Brain microvascular endothelial cell (primary cell): ENCODE measurements at regions not wholly inside any gene's neighbourhood (a gene's known extent, or its start where the extent isn't known, plus 50 kb on each side); places are given as distances from the start of the nearest gene placed in this dataset.

Experiments used
- DNase-seq: peaks from one replicate; pipeline ENCODE4 v3.0.0-alpha.2; 2020
- H3K27ac ChIP-seq: fragments of 250-450 bp; sonication (Bioruptor Pico); 2 replicates; pipeline ENCODE4 v1.5.1; 2020; ENCODE audit warnings: mild to moderate bottlenecking, moderate library complexity
- H3K27me3 ChIP-seq: fragments of 250-450 bp; sonication (Bioruptor Pico); replicated peaks from 2 replicates; pipeline ENCODE4 v1.5.1; 2020; ENCODE audit warnings: mild to moderate bottlenecking
- H3K36me3 ChIP-seq: fragments of 250-450 bp; sonication (Bioruptor Pico); replicated peaks from 2 replicates; pipeline ENCODE4 v1.5.1; 2020; ENCODE audit warnings: mild to moderate bottlenecking
- H3K4me3 ChIP-seq: 2 replicates; pipeline ENCODE4 v1.5.1; 2011; ENCODE audit warnings: low read depth, mild to moderate bottlenecking, control low read depth, low read length, moderate library complexity
- in situ Hi-C: cut with HindIII; loops from 2 replicates; pipeline ENCODE4 v1.10.0; 2017; ENCODE audit warnings: low sequenced_read_pairs, low pct_ligation_motif_present
- TF ChIP-seq, protein P1 (sequence below): IDR thresholded peaks from 2 replicates; pipeline ENCODE4 v1.5.1; 2011; ENCODE audit warnings: low read depth, mild to moderate bottlenecking, moderate library complexity, low read length, control low read depth, inconsistent platforms; ENCODE audit errors: missing control alignments

DNA sequence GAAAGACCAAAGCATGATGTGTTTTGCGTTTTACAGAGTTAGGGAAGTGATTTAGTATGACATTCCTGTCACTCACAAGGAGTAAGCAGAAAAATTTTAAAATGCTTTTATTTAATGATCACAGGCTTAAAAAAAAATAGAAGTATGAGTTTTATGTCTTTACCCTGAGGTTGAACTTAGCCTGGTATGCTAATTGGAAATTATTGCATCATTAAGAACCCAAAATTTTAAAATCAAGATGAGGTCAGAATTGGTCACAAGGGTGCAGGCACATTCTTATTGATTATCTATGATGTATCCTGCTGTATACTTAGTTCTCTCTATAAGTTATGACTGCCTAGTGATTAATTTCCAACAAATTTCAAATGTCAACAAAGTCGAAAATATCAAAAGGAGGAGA, 585.6 kb upstream of the ALCAM start:
- no peak for DNase-seq
- Histone ChIP-seq H3K27me3 (no peaks in the 10 kb centered on the region), H3K4me3 (no peak overlapping the region), H3K27ac (no peak overlapping the region), H3K36me3 (no peaks in the 10 kb centered on the region)
- TF ChIP-seq, protein P1, sequence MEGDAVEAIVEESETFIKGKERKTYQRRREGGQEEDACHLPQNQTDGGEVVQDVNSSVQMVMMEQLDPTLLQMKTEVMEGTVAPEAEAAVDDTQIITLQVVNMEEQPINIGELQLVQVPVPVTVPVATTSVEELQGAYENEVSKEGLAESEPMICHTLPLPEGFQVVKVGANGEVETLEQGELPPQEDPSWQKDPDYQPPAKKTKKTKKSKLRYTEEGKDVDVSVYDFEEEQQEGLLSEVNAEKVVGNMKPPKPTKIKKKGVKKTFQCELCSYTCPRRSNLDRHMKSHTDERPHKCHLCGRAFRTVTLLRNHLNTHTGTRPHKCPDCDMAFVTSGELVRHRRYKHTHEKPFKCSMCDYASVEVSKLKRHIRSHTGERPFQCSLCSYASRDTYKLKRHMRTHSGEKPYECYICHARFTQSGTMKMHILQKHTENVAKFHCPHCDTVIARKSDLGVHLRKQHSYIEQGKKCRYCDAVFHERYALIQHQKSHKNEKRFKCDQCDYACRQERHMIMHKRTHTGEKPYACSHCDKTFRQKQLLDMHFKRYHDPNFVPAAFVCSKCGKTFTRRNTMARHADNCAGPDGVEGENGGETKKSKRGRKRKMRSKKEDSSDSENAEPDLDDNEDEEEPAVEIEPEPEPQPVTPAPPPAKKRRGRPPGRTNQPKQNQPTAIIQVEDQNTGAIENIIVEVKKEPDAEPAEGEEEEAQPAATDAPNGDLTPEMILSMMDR = no peak
- in situ Hi-C loops = no loop called here

GRCh38 chr3:104785947-104786346, 580.8 kb upstream of the ALCAM start:
- TF ChIP-seq, protein P1 = no peak
- in situ Hi-C loops = no loop called here
- no peak for DNase-seq

DNA sequence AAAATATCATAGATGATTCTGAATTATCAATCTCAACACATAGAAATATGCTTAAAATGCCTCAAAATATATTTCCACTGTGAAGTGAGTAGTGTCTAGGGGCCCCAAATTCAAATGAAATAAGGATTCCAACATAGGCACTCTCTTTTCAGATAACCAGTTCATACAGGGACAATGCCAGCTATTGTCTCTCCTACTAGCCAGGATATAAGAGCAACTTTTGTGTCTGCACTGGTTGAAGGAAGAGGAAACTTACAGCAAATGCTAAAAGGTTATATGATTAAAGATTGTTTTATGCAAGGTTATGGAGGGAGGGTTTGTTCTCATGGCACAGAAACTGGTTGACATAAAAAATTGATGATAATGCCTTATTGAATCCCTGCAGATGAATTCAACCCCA, 579.4 kb upstream of the ALCAM start:
- no peak overlapping the region for H3K4me3 ChIP-seq
- no peaks in the 10 kb centered on the region for H3K36me3 ChIP-seq
- no peak for DNase-seq
- in situ Hi-C loops = no loop called here
- no peak overlapping the region for H3K27ac ChIP-seq
- no peaks in the 10 kb centered on the region for H3K27me3 ChIP-seq
- TF ChIP-seq, protein P1 = no peak

More at GRCh38 chr3:104785947-104786346, 580.8 kb upstream of the ALCAM start:
- Histone ChIP-seq H3K36me3 (no peaks in the 10 kb centered on the region), H3K27ac (no peak overlapping the region), H3K27me3 (no peaks in the 10 kb centered on the region), H3K4me3 (no peak overlapping the region)

DNA sequence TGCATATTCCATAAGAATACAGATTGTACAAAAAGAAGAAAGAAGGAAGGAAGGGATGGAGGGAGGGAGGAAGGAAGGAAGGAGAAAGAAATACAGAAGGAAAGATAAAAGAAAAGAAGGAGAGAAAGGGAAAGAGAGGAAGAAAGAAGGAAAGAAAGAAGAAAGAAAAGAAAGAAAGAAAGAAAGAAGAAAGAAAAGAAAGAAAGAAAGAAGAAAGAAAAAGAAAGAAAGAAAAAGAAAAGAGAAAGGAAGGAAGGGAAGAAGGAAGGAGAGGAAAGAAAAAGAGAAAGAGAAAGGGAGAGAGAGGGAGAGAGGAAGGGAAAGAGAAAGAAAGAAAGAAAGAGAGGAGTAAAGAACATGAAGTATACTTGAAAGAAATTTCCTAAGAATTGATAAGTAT, 577.9 kb upstream of the ALCAM start:
- Histone ChIP-seq H3K4me3 (no peak overlapping the region), H3K27me3 (no peaks in the 10 kb centered on the region), H3K27ac (no peak overlapping the region), H3K36me3 (no peaks in the 10 kb centered on the region)
- in situ Hi-C loops = no loop called here
- no peak for DNase-seq
- TF ChIP-seq, protein P1 = no peak

DNA sequence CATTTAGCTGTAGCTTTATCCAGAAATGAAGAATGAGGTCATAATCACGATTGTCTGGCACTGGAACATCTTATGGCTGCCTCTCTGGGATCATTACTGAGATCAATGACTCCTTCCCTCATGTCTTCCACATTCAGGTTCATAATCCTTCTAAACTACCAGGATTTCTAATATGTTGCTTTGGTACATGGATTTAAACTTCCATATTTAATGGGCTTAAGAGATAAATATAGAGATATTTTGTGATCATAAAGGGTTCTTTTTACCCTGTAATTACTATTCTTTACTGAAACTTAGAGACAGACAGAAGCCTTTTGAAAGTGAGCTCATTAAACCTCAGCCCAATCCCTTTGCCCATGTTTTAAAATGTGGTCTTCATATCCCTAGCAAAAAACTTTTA, 575.4 kb upstream of the ALCAM start:
- Histone ChIP-seq H3K4me3 (no peak overlapping the region), H3K27ac (no peak overlapping the region), H3K36me3 (no peaks in the 10 kb centered on the region), H3K27me3 (no peaks in the 10 kb centered on the region)
- in situ Hi-C loops = no loop called here
- DNase-seq = no peak
- TF ChIP-seq, protein P1 = no peak

GRCh38 chr3:104796556-104796955, 570.2 kb upstream of the ALCAM start:
- in situ Hi-C loops = no loop called here
- Histone ChIP-seq H3K36me3 (no peaks in the 10 kb centered on the region), H3K4me3 (no peak overlapping the region), H3K27me3 (no peaks in the 10 kb centered on the region), H3K27ac (no peak overlapping the region)
- no peak for DNase-seq
- TF ChIP-seq, protein P1 = no peak
